MG63 (cell line): ENCODE measurements at regions not wholly inside any gene's neighbourhood (a gene's known extent, or its start where the extent isn't known, plus 50 kb on each side); places are given as distances from the start of the nearest gene placed in this dataset.
A peak's percentile ranks its signal among the peaks of the same experiment; 100 is the strongest.

Experiments
- DNase-seq: peaks from one replicate; pipeline ENCODE4 v3.0.0-alpha.2; 2020
- H3K27me3 ChIP-seq: fragments of 250-450 bp; sonication (Bioruptor Pico); 2 replicates; pipeline ENCODE4 v1.5.1; 2020; ENCODE audit warnings: mild to moderate bottlenecking, moderate library complexity
- H3K36me3 ChIP-seq: fragments of 250-450 bp; sonication (Bioruptor Pico); 2 replicates; pipeline ENCODE4 v1.5.1; 2020; ENCODE audit warnings: mild to moderate bottlenecking, moderate library complexity
- H3K4me3 ChIP-seq: fragments of 250-450 bp; sonication (Bioruptor Pico); 2 replicates; pipeline ENCODE4 v1.5.1; 2020; ENCODE audit warnings: mild to moderate bottlenecking, moderate library complexity
- H3K9me3 ChIP-seq: fragments of 250-450 bp; sonication (Bioruptor Pico); 2 replicates; pipeline ENCODE4 v1.5.1; 2020; ENCODE audit warnings: mild to moderate bottlenecking, moderate library complexity

DNA sequence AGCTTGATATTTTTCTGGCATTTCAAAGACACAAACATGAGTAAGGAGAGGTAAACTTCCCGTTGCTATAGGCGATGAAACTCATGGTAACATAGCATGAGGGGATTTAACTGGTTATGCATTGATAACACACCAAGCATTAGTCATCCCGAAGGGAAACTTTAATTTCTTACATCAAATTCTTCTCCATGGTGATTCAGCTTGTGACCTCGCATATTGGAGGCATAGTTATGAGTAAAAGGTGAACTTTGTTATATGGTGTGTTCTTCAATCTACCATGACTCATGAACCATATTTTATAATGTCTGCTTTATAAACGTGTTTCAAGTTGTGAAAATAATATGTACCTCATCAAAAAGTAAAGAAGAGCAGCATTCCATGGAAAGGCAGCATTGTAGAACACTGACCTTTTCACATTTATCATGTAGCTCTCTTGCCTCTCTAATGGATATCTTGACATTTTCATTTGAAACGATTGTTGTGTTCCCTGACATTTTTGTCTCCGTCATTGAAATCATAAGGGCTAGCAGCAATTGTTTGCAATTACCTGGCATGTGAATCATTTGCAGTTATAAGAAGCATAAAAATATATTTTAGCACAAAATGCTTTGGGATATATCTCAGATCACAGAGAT lies 491.8 kb downstream of the ANXA1 start:
- no peak for DNase-seq
- H3K36me3 ChIP-seq = no peaks in the 10 kb centered on the region
- no peak overlapping the region for H3K4me3 ChIP-seq
- no peaks in the 10 kb centered on the region for H3K9me3 ChIP-seq
- H3K27me3 ChIP-seq = no peaks in the 10 kb centered on the region

GRCh38 chr9:73647560-73647959 lies 495.9 kb downstream of the ANXA1 start:
- DNase-seq = no peak
- no peaks in the 10 kb centered on the region for H3K9me3 ChIP-seq

GRCh38 chr9:73649552-73649951 lies 497.9 kb downstream of the ANXA1 start:
- Histone ChIP-seq H3K27me3 (no peaks in the 10 kb centered on the region), H3K36me3 (no peaks in the 10 kb centered on the region), H3K4me3 (no peak overlapping the region), H3K9me3 (no peaks in the 10 kb centered on the region)
- DNase-seq = no peak

More at GRCh38 chr9:73647560-73647959, 495.9 kb downstream of the ANXA1 start:
- H3K36me3 ChIP-seq = no peaks in the 10 kb centered on the region
- H3K4me3 ChIP-seq = no peak overlapping the region
- no peaks in the 10 kb centered on the region for H3K27me3 ChIP-seq

DNA sequence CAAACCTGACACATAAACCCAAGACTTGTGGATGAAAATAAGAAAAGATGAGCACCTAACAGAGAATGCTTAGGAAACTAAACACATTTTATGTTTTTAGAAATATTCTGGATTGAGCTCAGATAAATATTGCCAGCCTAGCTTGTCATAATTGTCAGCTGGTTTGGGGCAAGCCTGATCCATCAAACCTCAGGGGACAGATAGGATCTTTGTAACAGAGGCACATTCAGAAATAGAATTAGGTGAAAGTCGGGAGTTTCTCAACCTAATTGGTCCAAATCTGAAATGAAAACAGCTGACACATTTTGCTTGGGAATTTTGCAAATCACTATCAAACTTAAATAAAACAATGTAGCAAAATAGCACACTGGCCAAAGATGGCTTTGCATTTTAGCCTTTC lies 503.7 kb downstream of the ANXA1 start:
- Histone ChIP-seq H3K27me3 (no peaks in the 10 kb centered on the region), H3K36me3 (no peaks in the 10 kb centered on the region), H3K9me3 (no peaks in the 10 kb centered on the region), H3K4me3 (no peak overlapping the region)
- no peak for DNase-seq

DNA sequence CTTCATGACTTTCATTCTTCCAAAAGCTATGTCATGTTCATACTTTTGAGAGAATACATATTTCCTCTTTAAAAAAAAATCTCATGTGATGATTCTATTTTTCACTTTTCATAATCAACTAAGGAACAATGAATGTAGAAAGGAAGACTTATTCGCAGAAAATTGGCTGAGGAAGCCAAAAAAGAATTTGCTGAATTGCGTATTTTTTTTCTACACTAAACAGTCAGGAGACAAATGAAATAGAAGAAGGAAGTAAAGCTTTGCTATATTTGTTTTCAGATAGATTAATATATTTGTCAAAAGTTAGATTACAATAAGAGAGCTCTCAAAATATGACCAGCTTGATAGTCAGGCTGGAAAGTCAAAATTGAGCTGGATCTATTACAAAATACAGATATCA lies 504.2 kb downstream of the ANXA1 start:
- no peaks in the 10 kb centered on the region for H3K27me3 ChIP-seq
- DNase-seq = no peak

GRCh38 chr9:73665253-73665652 lies 513.6 kb downstream of the ANXA1 start:
- Histone ChIP-seq H3K9me3 (no peaks in the 10 kb centered on the region), H3K4me3 (no peak overlapping the region), H3K36me3 (no peaks in the 10 kb centered on the region), H3K27me3 (no peaks in the 10 kb centered on the region)
- no peak for DNase-seq

More for the DNA sequence above, 504.2 kb downstream of the ANXA1 start:
- H3K4me3 ChIP-seq = no peak overlapping the region
- no peaks in the 10 kb centered on the region for H3K9me3 ChIP-seq
- H3K36me3 ChIP-seq = no peaks in the 10 kb centered on the region

DNA sequence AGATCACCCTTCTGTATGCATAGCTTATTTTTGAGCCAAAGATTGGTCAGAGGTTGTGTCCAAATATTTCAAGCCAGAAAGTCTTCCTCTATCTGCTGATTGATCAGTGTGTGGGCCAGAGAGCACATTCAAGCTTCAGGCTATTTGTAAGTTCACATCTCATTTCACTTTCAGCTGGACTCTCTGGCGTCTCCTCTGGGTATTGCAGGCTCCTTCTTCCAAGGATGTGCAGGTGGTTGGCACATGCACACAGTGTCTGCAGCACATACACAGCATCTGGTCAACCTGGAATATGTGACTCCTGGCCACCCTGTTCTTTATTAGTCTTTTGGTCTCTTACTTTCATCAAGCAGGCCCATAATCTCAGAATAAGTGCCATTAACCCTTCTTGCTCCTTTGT lies 516.1 kb downstream of the ANXA1 start:
- H3K4me3 ChIP-seq = no peak overlapping the region
- no peak for DNase-seq
- no peaks in the 10 kb centered on the region for H3K9me3 ChIP-seq
- no peaks in the 10 kb centered on the region for H3K36me3 ChIP-seq
- H3K27me3 ChIP-seq = no peaks in the 10 kb centered on the region

DNA sequence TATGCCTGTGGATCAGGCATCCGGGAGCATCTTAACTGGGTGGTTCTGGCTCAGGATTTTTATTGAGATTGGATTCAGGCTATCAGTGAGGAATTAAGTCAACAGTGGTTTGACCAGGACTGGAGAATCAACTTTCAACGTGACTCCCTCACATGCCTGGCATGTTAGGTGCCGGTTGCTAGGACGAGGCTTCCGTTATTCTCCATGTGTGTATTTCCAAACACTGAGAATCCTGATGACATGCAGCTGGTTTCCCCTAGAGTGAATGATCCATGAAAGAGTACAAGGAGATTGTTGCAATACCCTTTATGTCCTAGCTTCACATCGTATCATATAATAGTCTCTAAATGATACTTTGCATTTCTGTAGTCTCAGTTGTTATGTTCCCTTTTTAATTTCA lies 529.2 kb downstream of the ANXA1 start:
- Histone ChIP-seq H3K36me3 (no peaks in the 10 kb centered on the region), H3K4me3 (no peak overlapping the region), H3K9me3 (peaks cover 5% of the 10 kb centered on the region; the same call in 1 of the 2 replicates), H3K27me3 (no peaks in the 10 kb centered on the region)
- DNase-seq = no peak

- no peaks in the 10 kb centered on the region for H3K36me3 ChIP-seq
- H3K4me3 ChIP-seq = no peak overlapping the region
- peaks cover 5% of the 10 kb centered on the region; the same call in 1 of the 2 replicates for H3K9me3 ChIP-seq
- H3K27me3 ChIP-seq = no peaks in the 10 kb centered on the region
- no peak for DNase-seq
These were observed 531.1 kb downstream of the ANXA1 start for GRCh38 chr9:73682789-73683188.

DNA sequence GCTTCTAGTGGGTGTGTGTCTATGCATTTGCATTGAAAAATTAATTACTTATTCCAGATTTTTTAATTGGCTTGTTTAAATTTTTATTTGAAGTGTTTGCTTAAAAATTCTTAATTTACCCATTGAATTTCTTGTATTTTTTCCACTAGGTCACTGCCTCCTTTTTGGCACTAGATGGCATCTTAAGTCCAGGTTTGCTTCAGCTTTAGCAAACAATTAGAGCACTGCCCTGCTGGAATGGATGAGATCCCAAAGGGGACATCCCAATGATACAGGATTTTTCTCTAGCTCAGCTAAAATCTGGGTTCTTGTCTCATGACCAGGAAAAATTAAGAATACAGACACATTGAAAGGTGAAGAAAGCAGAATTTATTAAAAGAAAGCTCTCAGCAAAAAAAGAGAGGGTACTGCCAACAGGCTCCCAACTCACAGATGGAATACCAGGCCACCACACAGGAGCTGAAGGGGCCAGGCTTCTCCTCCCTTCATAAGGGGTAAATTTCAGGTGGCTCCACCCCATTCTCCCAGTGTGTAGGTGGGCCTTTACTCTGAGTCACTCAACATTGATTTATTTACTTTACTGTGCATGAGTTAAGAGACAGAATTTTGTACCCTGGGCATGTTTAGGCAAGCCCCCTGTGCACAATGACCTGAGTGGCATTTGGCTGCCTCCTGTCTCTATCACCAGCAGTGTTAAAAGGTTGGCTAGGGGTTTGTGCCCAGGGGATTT lies 532.4 kb downstream of the ANXA1 start:
- Histone ChIP-seq H3K27me3 (no peaks in the 10 kb centered on the region), H3K9me3 (peaks cover 5% of the 10 kb centered on the region; the same call in 1 of the 2 replicates), H3K36me3 (no peaks in the 10 kb centered on the region), H3K4me3 (no peak overlapping the region)
- no peak for DNase-seq

GRCh38 chr9:73684601-73685000 lies 532.9 kb downstream of the ANXA1 start:
- no peaks in the 10 kb centered on the region for H3K36me3 ChIP-seq
- no peak overlapping the region for H3K4me3 ChIP-seq
- H3K9me3 ChIP-seq = peaks cover 5% of the 10 kb centered on the region; the same call in 1 of the 2 replicates
- DNase-seq = no peak
- H3K27me3 ChIP-seq = no peaks in the 10 kb centered on the region

DNA sequence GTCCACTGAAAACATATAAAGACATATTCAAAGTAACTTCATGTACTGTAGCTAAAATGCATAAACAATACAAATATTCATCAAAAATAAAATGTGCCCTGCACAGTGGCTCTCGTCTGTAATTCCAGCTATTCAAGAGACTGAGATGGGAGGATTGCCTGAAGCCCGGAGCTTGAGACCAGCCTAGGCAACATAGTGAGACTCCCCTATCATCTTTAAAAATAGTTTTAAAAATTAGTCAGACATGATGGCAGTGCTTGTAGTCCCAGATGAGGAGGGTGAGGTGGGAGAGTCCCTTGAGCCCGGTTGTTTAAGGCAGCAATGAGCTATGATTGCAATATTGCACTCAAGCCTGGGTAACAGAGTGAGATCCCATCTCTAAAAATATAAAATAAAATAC lies 534.1 kb downstream of the ANXA1 start:
- Histone ChIP-seq H3K4me3 (no peak overlapping the region), H3K9me3 (peaks cover 5% of the 10 kb centered on the region; the same call in 1 of the 2 replicates), H3K36me3 (no peaks in the 10 kb centered on the region), H3K27me3 (no peaks in the 10 kb centered on the region)
- no peak for DNase-seq

DNA sequence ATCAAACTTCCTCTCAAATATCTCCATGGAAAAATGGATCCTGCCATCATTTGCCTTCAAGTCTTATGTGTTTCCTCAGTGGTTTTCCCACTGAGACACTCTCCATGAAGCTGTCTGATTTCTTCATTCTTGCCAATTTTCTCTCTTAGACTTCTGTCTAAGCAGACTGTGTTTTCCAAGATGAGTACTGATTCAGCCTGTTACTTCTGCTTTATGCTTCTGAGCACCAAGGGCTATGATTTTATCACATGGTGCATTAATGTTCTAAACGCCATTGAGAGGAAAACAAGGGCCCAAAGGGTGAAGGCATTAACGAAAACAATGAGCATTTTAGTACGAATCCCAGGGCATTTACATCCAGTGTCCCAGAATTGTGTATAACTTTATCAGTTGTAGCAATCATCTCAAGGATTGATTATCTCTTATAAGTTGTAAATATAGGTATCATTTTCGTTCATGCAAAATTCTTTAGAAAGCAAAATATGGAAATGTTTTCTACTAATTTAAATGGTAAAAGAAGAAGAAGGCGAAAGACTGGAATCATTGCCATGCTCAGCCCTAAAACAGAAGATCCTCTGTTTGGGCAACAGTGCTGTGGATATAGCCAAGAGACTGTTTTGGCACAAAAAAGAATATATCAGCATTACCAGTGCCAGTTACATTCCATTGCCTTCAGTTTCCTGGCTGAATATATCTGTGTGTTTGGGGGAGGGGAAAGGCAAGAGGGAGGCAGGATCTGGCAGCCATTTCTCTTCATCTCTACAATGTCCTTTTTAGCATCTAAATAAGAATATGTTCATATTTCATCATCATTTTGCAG lies 537.6 kb downstream of the ANXA1 start:
- Histone ChIP-seq H3K4me3 (no peak overlapping the region), H3K36me3 (no peaks in the 10 kb centered on the region), H3K9me3 (no peaks in the 10 kb centered on the region), H3K27me3 (no peaks in the 10 kb centered on the region)
- DNase-seq = no peak

DNA sequence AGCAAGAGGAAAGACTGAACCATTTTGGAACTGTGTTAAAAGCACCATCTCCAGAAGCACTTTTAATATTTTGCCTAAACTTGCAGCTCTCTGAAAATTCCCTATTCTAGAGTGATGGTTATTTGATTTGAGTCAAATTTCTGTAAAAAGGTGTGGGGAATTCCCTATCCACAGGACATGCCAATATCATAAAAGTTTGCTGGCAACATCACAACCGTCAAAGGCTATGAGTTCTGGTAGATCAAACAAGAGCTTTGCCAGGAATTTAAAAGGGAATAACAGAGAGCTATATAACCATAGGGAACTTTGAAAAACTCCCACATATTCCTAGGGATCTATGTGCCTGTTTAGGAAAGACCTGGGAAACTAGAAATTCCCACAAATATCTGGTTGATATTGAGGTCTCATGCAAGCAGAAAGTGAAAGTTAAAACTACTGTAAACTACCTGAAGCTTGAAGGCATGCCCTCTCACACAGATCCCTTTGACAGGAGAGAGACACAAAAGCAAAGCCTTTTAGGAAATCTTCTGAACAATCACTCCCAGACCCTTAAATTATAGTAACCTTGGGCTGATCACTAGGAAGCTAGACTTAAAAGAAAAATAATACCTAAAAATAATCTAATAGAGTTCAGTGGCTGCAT lies 549.9 kb downstream of the ANXA1 start:
- H3K36me3 ChIP-seq = no peaks in the 10 kb centered on the region
- H3K4me3 ChIP-seq = peak overlapping the region; percentile 14
- H3K27me3 ChIP-seq = no peaks in the 10 kb centered on the region
- no peak for DNase-seq
- no peaks in the 10 kb centered on the region for H3K9me3 ChIP-seq

DNA sequence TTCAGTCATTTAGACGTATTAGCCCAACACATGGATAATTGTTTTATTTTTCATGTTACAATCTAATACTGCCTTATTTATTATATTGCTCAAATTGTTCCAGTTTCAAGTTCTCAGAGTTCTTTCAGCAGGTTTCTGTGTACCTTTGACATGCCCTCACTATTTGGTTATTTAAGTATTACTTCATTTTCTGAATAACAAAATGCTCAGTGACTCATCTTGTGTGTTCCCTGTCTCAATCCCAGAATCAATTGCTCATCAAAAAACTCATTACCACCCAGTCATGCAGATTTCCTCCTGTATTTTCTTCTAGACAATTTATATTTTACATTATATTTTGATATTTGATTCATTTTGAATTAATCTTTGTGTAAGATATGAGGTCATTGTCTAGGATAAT lies 562.6 kb downstream of the ANXA1 start:
- Histone ChIP-seq H3K27me3 (no peaks in the 10 kb centered on the region), H3K9me3 (no peaks in the 10 kb centered on the region; the same call in 1 of the 2 replicates), H3K36me3 (no peaks in the 10 kb centered on the region), H3K4me3 (no peak overlapping the region)
- no peak for DNase-seq

DNA sequence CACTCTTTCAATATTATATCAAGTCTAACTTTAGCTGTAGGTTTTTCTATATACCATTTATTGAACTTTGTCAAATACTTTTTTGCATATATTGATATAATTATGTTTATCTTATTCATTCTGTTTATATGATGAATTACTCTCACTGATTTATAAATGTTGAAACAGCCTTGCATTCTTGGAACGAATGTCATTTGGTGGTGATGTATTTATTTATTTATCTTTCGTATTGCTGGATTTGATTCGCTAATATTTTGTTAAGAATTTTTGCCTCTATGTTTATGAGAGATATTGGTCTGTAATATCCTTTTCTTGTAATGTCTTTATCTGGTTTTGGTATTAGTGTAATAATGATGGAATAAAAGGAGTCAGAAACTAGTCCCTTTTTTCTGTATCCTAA lies 563.9 kb downstream of the ANXA1 start:
- no peaks in the 10 kb centered on the region for H3K36me3 ChIP-seq
- H3K27me3 ChIP-seq = no peaks in the 10 kb centered on the region
- no peak overlapping the region for H3K4me3 ChIP-seq
- no peak for DNase-seq
- H3K9me3 ChIP-seq = no peaks in the 10 kb centered on the region; the same call in 1 of the 2 replicates

GRCh38 chr9:73719660-73720059 lies 568.0 kb downstream of the ANXA1 start:
- no peak for DNase-seq
- Histone ChIP-seq H3K9me3 (no peaks in the 10 kb centered on the region; the same call in 1 of the 2 replicates), H3K27me3 (no peaks in the 10 kb centered on the region), H3K4me3 (no peak overlapping the region), H3K36me3 (no peaks in the 10 kb centered on the region)
